AG04450 (cell line): ENCODE measurements at regions not wholly inside any gene's neighbourhood (a gene's known extent, or its start where the extent isn't known, plus 50 kb on each side); places are given as distances from the start of the nearest gene placed in this dataset.
"Not testable (repeated sequence)": the region's sequence is repeated elsewhere in the genome, so short reads cannot be mapped to it uniquely, and the experiment has no call there.

Source experiments
- CTCF ChIA-PET: fragments of 300-600, 350-600 bp; formaldehyde crosslinking; extraction: SDS; loops from one replicate; lab custom pipeline; 2022; ENCODE audit warnings: antibody characterized with exemption, inconsistent platforms; lab: Charles Lee
- POLR2A ChIA-PET: fragments of 350-600 bp; formaldehyde crosslinking; extraction: SDS; loops from one replicate; lab custom pipeline; 2021; ENCODE audit warnings: antibody characterized with exemption, inconsistent platforms; lab: Yijun Ruan, JAX
- DNase-seq: peaks from one replicate; pipeline ENCODE4 v3.0.0-alpha.2; 2011; ENCODE audit warnings: low read depth, low spot score
- H3K27ac ChIP-seq: one replicate; pipeline ENCODE4 v1.5.1; 2012; ENCODE audit warnings: low read depth, low read length, control low read depth
- H3K27me3 ChIP-seq: one replicate; pipeline ENCODE4 v1.6.0; 2012; ENCODE audit warnings: low read length; ENCODE audit not compliant: control insufficient read depth, insufficient read depth
- H3K4me3 ChIP-seq: 2 replicates; pipeline ENCODE4 v1.5.1; 2011; ENCODE audit warnings: mild to moderate bottlenecking, low read depth, low read length, control low read depth
- H3K9me3 ChIP-seq: 2 replicates; pipeline ENCODE4 v1.5.1; 2012; ENCODE audit warnings: low read length; ENCODE audit not compliant: control insufficient read depth, insufficient read depth
- TF ChIP-seq, protein P1 (sequence below): IDR thresholded peaks from 2 replicates; pipeline ENCODE4 v1.5.1; 2011; ENCODE audit warnings: low read depth, low read length, control low read depth, inconsistent platforms

DNA sequence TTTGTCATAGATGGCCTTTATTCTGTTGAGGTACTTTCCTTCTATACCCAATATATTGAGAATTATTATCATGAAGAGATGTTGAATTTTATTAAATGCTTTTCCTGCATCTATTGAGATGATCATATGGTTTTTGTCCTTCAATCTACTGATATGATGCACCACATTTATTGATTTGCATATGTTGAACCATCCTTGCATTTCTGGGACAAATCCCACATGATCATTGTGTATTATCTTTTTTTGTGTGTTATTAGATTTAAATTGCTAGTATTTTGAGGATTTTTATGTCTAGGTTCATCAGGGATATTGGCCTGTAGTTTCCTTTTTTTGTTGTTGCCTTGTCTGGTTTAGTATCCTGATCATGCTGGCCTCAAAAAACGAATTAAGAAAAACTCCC is 124.5 kb upstream of the CES5A start:
- TF ChIP-seq, protein P1, sequence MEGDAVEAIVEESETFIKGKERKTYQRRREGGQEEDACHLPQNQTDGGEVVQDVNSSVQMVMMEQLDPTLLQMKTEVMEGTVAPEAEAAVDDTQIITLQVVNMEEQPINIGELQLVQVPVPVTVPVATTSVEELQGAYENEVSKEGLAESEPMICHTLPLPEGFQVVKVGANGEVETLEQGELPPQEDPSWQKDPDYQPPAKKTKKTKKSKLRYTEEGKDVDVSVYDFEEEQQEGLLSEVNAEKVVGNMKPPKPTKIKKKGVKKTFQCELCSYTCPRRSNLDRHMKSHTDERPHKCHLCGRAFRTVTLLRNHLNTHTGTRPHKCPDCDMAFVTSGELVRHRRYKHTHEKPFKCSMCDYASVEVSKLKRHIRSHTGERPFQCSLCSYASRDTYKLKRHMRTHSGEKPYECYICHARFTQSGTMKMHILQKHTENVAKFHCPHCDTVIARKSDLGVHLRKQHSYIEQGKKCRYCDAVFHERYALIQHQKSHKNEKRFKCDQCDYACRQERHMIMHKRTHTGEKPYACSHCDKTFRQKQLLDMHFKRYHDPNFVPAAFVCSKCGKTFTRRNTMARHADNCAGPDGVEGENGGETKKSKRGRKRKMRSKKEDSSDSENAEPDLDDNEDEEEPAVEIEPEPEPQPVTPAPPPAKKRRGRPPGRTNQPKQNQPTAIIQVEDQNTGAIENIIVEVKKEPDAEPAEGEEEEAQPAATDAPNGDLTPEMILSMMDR, result no peak
- Histone ChIP-seq H3K27ac (no peak overlapping the region), H3K9me3 (no peaks in the 10 kb centered on the region), H3K27me3 (no peaks in the 10 kb centered on the region), H3K4me3 (no peak overlapping the region)
- ChIA-PET POLR2A (no interaction called here), CTCF (no interaction called here)
- DNase-seq, result no peak

DNA sequence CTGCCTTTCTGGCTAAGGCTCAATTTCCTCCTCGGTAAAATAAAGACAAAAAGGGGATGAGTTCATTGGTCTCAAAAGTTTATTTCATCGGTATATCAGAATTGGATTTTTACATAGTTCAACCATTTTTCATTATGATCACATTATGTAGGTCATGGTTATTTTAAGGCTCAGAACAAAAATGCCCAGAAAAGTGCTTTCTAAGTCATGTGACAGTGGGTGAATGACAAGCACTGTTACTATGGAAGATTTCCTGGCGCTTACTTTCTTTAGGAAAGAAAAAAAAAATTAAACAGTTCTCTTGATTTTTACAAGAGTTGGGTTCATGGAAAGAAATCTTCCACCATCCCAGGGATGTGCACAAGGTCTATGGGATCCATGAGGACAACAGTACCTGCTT is 117.9 kb upstream of the CES5A start:
- Histone ChIP-seq H3K27me3 (no peaks in the 10 kb centered on the region), H3K9me3 (peaks cover 9% of the 10 kb centered on the region; the same call in 1 of the 2 replicates), H3K27ac (no peak overlapping the region), H3K4me3 (no peak overlapping the region)
- DNase-seq, result no peak
- CTCF ChIA-PET, result no interaction called here
- POLR2A ChIA-PET, result no interaction called here
- TF ChIP-seq, protein P1, result no peak

DNA sequence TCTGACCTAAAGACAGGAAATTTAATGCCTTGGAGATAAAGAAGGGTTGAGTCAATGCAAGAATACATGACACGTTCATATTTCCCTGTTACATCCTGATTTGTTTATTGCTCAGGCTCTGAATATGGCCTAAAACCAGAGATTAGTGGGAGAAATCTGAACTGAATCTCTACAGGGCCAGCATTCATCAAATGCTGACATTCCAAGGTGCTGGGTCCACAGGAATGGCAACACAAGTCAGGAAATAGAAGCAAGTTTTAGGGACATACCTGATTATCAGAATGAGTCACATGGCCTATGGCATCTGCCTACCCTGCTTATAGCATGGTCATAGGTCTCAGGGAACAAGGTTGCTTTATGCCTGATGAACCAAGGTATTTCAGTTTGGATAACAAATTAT is 117.4 kb upstream of the CES5A start:
- H3K27me3 ChIP-seq, result no peaks in the 10 kb centered on the region
- DNase-seq, result no peak
- peaks cover 9% of the 10 kb centered on the region; the same call in 1 of the 2 replicates for H3K9me3 ChIP-seq
- ChIA-PET POLR2A (no interaction called here), CTCF (no interaction called here)
- H3K4me3 ChIP-seq, result no peak overlapping the region
- no peak overlapping the region for H3K27ac ChIP-seq
- TF ChIP-seq, protein P1, result no peak

DNA sequence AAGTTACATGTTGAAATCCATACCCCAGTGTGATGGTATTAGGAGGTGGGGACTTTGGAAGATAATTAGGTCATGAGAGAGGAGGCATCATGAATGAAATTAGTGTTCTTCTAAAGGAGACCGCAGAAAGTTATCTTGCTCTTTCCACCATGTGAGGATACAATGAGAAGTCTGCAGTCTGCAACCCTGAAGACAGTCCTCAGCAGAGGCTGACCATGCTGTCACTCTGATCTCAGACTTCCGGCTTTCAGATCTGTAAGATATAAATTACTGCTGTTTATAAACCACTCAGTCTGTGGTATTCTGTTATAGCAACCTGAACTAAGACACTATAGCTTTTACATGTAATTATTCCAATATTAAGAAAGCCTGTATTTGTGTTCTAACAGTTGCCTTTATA is 116.7 kb upstream of the CES5A start:
- no peak for DNase-seq
- Histone ChIP-seq H3K27me3 (no peaks in the 10 kb centered on the region), H3K27ac (no peak overlapping the region), H3K9me3 (peaks cover 9% of the 10 kb centered on the region; the same call in 1 of the 2 replicates), H3K4me3 (no peak overlapping the region)
- CTCF ChIA-PET, result no interaction called here
- POLR2A ChIA-PET, result no interaction called here
- TF ChIP-seq, protein P1, result no peak

DNA sequence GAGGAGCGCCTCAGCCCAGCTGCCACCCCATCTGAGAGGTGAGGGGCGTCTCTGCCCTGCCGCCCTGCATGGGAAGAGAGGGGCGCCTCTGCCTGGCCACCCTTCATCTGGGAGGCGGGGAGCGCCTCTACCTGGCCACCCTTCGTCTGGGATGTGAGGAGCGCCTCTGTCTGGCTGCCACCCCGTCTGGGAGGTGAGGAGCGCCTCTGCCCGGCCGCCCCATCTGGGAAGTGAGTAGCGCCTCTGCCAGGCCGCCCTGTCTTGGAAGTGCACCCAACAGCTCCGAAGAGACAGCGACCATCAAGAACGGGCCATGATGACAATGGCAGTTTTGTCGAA is 114.4 kb upstream of the CES5A start:
- no peak overlapping the region for H3K4me3 ChIP-seq
- no peak overlapping the region for H3K27ac ChIP-seq
- H3K9me3 ChIP-seq, result peaks cover 9% of the 10 kb centered on the region; the same call in 1 of the 2 replicates
- no peak for DNase-seq
- TF ChIP-seq, protein P1, result no peak
- ChIA-PET CTCF (no interaction called here), POLR2A (no interaction called here)
- no peaks in the 10 kb centered on the region for H3K27me3 ChIP-seq

DNA sequence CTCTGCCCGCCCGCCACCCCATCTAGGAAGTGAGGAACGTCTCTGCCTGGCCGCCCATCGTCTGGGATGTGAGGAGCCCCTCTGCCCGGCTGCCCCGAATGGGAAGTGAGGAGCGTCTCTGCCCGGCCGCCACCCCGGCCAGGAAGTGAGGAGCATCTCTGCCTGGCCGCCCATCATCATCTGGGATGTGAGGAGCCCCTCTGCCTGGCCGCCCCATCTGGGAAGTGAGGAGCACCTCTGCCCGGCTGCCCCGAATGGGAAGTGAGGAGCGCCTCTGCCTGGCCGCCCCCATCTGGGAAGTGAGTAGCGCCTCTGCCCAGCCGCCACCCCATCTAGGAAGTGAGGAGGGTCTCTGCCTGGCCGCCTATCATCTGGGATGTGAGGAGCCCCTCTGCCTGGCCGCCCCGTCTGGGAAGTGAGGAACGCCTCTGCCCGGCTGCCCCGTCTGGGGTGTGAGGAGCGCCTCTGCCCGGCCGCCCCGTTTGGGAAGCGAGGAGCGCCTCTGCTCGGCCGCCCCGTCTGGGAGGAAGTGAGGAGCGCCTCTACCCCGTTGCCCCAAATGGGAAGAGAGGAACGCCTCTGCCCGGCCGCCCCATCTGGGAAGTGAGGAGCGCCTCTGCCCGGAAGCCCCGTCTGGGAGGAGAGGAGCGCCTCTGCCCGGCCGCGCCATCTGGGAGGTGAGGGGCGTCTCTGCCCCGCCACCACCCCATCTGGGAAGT is 113.8 kb upstream of the CES5A start:
- H3K27me3 ChIP-seq, H3K4me3 ChIP-seq, DNase-seq, H3K9me3 ChIP-seq, POLR2A ChIA-PET, CTCF ChIA-PET, H3K27ac ChIP-seq: not testable (repeated sequence)
